ENCODE measurements at regions not wholly inside any gene's neighbourhood (a gene's known extent, or its start where the extent isn't known, plus 50 kb on each side); places are given as distances from the start of the nearest gene placed in this dataset.

- no peak for ATAC-seq
- H3K4me1 ChIP-seq = no peaks in the 10 kb centered on the region
- no peak overlapping the region for H3K27ac ChIP-seq
- TF ChIP-seq CTCF (IDR thresholded peaks at IDR 0.05) (no peak), POLR2AphosphoS5 (IDR thresholded peaks at IDR 0.05) (no peak), POLR2A (IDR thresholded peaks at IDR 0.05) (no peak), EP300 (IDR thresholded peaks at IDR 0.05) (no peak)
- 68 to 75% methylated on average over 8 to 9 of the region's 39 CpGs for WGBS, 2 donors (ENCODE audit: low coverage in 1 of 2)
- H3K27me3 ChIP-seq = peaks cover 14% of the 10 kb centered on the region
- no peak overlapping the region for H3K4me3 ChIP-seq
- no peaks in the 10 kb centered on the region for H3K36me3 ChIP-seq
- H3K9me3 ChIP-seq = peaks cover 0 to 4% (median 0%) of the 10 kb centered on the region in 3 donors
These were observed 164.4 kb upstream of the ALG10B start for GRCh38 chr12:38151991-38152700.

- 75 to 80% methylated on average over 2 to 14 of the region's 53 CpGs for WGBS, 2 donors (ENCODE audit: low coverage in 1 of 2)
- no peaks in the 10 kb centered on the region for H3K36me3 ChIP-seq
- peaks cover 18% of the 10 kb centered on the region for H3K27me3 ChIP-seq
- no peak for TF ChIP-seq EP300 (IDR thresholded peaks at IDR 0.05)
- TF ChIP-seq POLR2AphosphoS5 (IDR thresholded peaks at IDR 0.05) = no peak
- TF ChIP-seq POLR2A (IDR thresholded peaks at IDR 0.05) = no peak
- TF ChIP-seq CTCF (IDR thresholded peaks at IDR 0.05) = no peak
- H3K4me3 ChIP-seq = no peak overlapping the region
- ATAC-seq = no peak
- H3K27ac ChIP-seq = no peak overlapping the region
- no peaks in the 10 kb centered on the region for H3K4me1 ChIP-seq
- no peaks in the 10 kb centered on the region for H3K9me3 ChIP-seq
These were observed 163.5 kb upstream of the ALG10B start for GRCh38 chr12:38152816-38153736.

GRCh38 chr12:38153737-38154061 is 162.9 kb upstream of the ALG10B start:
- no peak for TF ChIP-seq CTCF (IDR thresholded peaks at IDR 0.05)
- no peak for TF ChIP-seq POLR2A (IDR thresholded peaks at IDR 0.05)
- no peak for TF ChIP-seq POLR2AphosphoS5 (IDR thresholded peaks at IDR 0.05)
- no peak for TF ChIP-seq EP300 (IDR thresholded peaks at IDR 0.05)
- ATAC-seq = no peak

GRCh38 chr12:38154096-38155019 is 162.2 kb upstream of the ALG10B start:
- Histone ChIP-seq H3K27me3 (peaks cover 18% of the 10 kb centered on the region), H3K27ac (no peak overlapping the region), H3K4me1 (no peaks in the 10 kb centered on the region), H3K9me3 (no peaks in the 10 kb centered on the region), H3K36me3 (no peaks in the 10 kb centered on the region), H3K4me3 (no peak overlapping the region)
- WGBS, 2 donors (ENCODE audit: low coverage in 1 of 2) = 73 to 75% methylated on average over 13 to 14 of the region's 39 CpGs
- ATAC-seq = no peak
- TF ChIP-seq EP300 (IDR thresholded peaks at IDR 0.05) (no peak), POLR2AphosphoS5 (IDR thresholded peaks at IDR 0.05) (no peak)

More at GRCh38 chr12:38153737-38154061, 162.9 kb upstream of the ALG10B start:
- WGBS, 2 donors (ENCODE audit: low coverage in 1 of 2) = 91 to 100% methylated on average over 3 to 6 of the region's 19 CpGs
- Histone ChIP-seq H3K9me3 (no peaks in the 10 kb centered on the region), H3K4me3 (no peak overlapping the region), H3K4me1 (no peaks in the 10 kb centered on the region), H3K36me3 (no peaks in the 10 kb centered on the region), H3K27me3 (peaks cover 18% of the 10 kb centered on the region), H3K27ac (no peak overlapping the region)

GRCh38 chr12:38155020-38155395 is 161.6 kb upstream of the ALG10B start:
- no peak for ATAC-seq
- Histone ChIP-seq H3K4me1 (no peaks in the 10 kb centered on the region), H3K4me3 (no peak overlapping the region), H3K36me3 (no peaks in the 10 kb centered on the region), H3K27ac (no peak overlapping the region), H3K27me3 (peaks cover 18% of the 10 kb centered on the region), H3K9me3 (no peaks in the 10 kb centered on the region)
- 84 to 100% methylated on average over 2 to 10 of the region's 16 CpGs for WGBS, 2 donors (ENCODE audit: low coverage in 1 of 2)
- TF ChIP-seq POLR2A (IDR thresholded peaks at IDR 0.05) (no peak), EP300 (IDR thresholded peaks at IDR 0.05) (no peak), POLR2AphosphoS5 (IDR thresholded peaks at IDR 0.05) (no peak), CTCF (IDR thresholded peaks at IDR 0.05) (no peak)

Measured in gastroesophageal sphincter (tissue), 4 donors.